IgD-negative memory B cell (primary cell): ENCODE measurements at regions not wholly inside any gene's neighbourhood (a gene's known extent, or its start where the extent isn't known, plus 50 kb on each side); places are given as distances from the start of the nearest gene placed in this dataset.

Experiments used
- H3K27ac Mint-ChIP-seq, 3 donors: one replicate each; pipeline ENCODE4 v1.8.0; 2020 to 2022; ENCODE audit warnings: mild to moderate bottlenecking in 3 of 3, mixed read lengths in 3 of 3, moderate library complexity in 1 of 3
- H3K27me3 Mint-ChIP-seq: one replicate; pipeline ENCODE4 v1.8.0; 2021; ENCODE audit warnings: mixed read lengths
- H3K36me3 Mint-ChIP-seq: one replicate; pipeline ENCODE4 v1.8.0; 2020; ENCODE audit warnings: mild to moderate bottlenecking, mixed read lengths
- H3K4me1 Mint-ChIP-seq, 3 donors: one replicate each; pipeline ENCODE4 v1.8.0; 2020 to 2022; ENCODE audit warnings: mixed read lengths in 3 of 3, mild to moderate bottlenecking in 1 of 3
- H3K4me3 Mint-ChIP-seq, 4 donors: one replicate each; pipeline ENCODE4 v1.8.0; 2020 to 2022; ENCODE audit warnings: mild to moderate bottlenecking in 4 of 4, mixed read lengths in 4 of 4, moderate library complexity in 3 of 4
- H3K9me3 Mint-ChIP-seq, 3 donors: one replicate each; pipeline ENCODE4 v1.8.0; 2020 to 2021; ENCODE audit warnings: mixed read lengths in 3 of 3, mild to moderate bottlenecking in 1 of 3

DNA sequence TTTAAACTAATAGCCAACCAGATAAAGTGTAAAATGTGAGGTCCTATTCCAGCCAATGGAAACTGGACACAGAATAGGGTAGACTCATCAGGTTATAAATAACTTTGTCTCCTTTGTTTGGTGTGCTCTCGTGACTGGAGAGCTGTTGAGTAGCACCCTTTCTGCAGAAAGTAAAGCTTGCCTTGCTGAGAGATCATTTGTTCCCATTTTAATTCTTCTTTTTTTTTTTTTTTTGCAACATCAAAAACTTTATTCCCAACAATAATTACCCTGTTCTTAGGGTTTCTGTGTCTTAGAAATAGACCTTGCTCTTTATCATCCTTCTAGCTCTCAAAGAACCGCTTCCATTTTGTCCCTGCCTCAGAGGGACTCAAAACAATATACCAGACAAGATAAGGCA, 220.4 kb downstream of the FAM76B start:
- no peaks in the 10 kb centered on the region for H3K27me3 Mint-ChIP-seq
- no peak overlapping the region for H3K27ac Mint-ChIP-seq
- H3K4me3 Mint-ChIP-seq = no peak overlapping the region
- no peaks in the 10 kb centered on the region for H3K4me1 Mint-ChIP-seq
- no peaks in the 10 kb centered on the region for H3K36me3 Mint-ChIP-seq
- H3K9me3 Mint-ChIP-seq = peaks cover 3 to 8% (median 8%) of the 10 kb centered on the region in 3 donors

DNA sequence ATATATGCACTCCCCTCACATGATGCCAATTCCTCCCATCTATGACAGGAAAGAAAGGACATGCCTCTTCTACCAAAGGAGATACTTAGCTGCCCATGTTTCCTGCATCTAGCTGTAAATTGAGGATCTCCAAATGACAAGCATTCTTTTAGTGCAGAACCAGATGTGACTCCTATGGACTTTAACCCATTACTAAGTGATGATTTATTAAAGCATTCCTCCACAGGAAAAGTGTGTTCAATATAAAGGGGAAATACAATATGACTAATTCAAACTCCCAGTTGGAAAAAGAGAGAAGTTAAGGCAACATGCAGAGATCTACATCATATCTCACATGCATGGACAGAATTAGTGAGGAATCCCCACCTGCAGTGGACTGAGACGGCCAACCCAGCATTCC, 221.3 kb downstream of the FAM76B start:
- Mint-ChIP-seq H3K36me3 (no peaks in the 10 kb centered on the region), H3K27me3 (no peaks in the 10 kb centered on the region), H3K4me3 (no peak overlapping the region), H3K27ac (no peak overlapping the region), H3K9me3 (peaks cover 3 to 8% (median 8%) of the 10 kb centered on the region in 3 donors), H3K4me1 (no peaks in the 10 kb centered on the region)

DNA sequence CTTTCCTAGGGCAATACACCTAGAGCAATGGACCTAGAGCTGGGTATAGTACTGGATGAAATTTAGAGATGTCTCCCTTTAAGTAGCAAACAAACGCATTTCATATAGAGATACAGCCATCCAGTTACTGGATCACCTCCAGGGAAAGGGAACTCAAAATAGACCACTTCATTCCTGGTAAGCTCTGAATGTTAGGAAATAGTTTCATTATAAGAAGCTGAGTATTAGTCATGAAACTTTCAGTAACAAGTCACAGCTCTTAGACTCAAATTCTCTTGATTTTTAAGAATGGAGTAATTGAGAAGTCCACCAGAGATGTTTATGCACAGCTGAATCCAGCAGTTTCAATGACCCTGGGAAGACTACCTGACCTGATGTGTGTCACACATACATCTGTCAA, 221.9 kb downstream of the FAM76B start:
- H3K27me3 Mint-ChIP-seq = no peaks in the 10 kb centered on the region
- no peak overlapping the region for H3K27ac Mint-ChIP-seq
- no peaks in the 10 kb centered on the region for H3K4me1 Mint-ChIP-seq
- H3K4me3 Mint-ChIP-seq = no peak overlapping the region
- peaks cover 3 to 8% (median 8%) of the 10 kb centered on the region in 3 donors for H3K9me3 Mint-ChIP-seq
- H3K36me3 Mint-ChIP-seq = no peaks in the 10 kb centered on the region

DNA sequence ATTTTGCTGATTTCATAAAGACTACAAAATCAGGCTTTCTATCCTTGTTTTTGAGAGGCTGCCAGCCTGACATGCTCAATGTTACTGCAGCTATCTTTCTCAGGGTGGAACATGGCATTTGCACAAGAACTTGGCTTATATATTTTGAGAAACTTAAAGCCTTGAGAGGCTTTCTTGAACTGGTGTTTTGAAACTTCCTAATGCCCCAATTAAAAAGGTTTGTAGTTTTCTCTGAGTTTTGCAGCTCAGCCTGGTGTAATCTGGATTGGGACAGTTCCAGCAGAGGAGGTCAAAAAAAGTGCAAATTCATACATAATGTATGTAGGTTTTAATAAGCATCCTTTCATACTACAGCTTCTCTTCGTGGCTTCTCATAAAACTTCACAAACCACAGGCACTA, 223.4 kb downstream of the FAM76B start:
- Mint-ChIP-seq H3K4me3 (no peak overlapping the region), H3K27me3 (no peaks in the 10 kb centered on the region), H3K4me1 (no peaks in the 10 kb centered on the region), H3K27ac (no peak overlapping the region), H3K36me3 (no peaks in the 10 kb centered on the region), H3K9me3 (peaks cover 3 to 8% (median 8%) of the 10 kb centered on the region in 3 donors)

DNA sequence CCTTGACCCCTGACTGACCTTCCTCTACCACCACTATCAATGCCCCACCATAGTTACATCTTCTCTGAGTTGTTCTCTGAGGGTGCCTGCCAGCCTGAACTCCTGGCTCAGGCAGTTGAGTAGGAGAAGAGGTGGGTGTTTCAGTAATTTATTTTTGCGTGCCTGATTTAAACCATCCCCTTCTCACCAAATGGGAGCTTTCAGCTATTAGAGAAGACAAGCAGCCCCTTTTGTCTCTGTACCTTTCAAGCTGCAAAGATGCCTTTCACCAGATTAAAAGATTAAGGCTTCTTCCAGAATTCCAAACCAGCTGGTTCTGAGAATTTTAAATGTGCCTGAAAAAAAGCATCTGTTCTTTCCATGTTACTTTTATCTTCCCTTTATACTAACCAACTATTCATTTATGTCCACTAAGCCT, 223.8 kb downstream of the FAM76B start:
- no peak overlapping the region for H3K4me3 Mint-ChIP-seq

GRCh38 chr11:95563859-95564258, 225.7 kb downstream of the FAM76B start:
- no peaks in the 10 kb centered on the region for H3K4me1 Mint-ChIP-seq
- peaks cover 0 to 4% (median 0%) of the 10 kb centered on the region in 3 donors for H3K9me3 Mint-ChIP-seq
- no peak overlapping the region for H3K4me3 Mint-ChIP-seq
- H3K36me3 Mint-ChIP-seq = peaks cover 2% of the 10 kb centered on the region
- H3K27me3 Mint-ChIP-seq = no peaks in the 10 kb centered on the region
- H3K27ac Mint-ChIP-seq = peak overlapping the region in 1 of 3 donors; percentile 71

More for the DNA sequence above, 223.8 kb downstream of the FAM76B start:
- Mint-ChIP-seq H3K4me1 (no peaks in the 10 kb centered on the region), H3K9me3 (peaks cover 3 to 8% (median 7%) of the 10 kb centered on the region in 3 donors), H3K36me3 (no peaks in the 10 kb centered on the region), H3K27me3 (no peaks in the 10 kb centered on the region), H3K27ac (no peak overlapping the region)

GRCh38 chr11:95563173-95563572, 226.4 kb downstream of the FAM76B start:
- Mint-ChIP-seq H3K4me1 (no peaks in the 10 kb centered on the region), H3K27me3 (no peaks in the 10 kb centered on the region), H3K9me3 (peaks cover 0 to under 1% (median 0%) of the 10 kb centered on the region in 3 donors), H3K36me3 (peaks cover 2% of the 10 kb centered on the region), H3K27ac (peak overlapping the region in 1 of 3 donors; percentile 18), H3K4me3 (no peak overlapping the region)

DNA sequence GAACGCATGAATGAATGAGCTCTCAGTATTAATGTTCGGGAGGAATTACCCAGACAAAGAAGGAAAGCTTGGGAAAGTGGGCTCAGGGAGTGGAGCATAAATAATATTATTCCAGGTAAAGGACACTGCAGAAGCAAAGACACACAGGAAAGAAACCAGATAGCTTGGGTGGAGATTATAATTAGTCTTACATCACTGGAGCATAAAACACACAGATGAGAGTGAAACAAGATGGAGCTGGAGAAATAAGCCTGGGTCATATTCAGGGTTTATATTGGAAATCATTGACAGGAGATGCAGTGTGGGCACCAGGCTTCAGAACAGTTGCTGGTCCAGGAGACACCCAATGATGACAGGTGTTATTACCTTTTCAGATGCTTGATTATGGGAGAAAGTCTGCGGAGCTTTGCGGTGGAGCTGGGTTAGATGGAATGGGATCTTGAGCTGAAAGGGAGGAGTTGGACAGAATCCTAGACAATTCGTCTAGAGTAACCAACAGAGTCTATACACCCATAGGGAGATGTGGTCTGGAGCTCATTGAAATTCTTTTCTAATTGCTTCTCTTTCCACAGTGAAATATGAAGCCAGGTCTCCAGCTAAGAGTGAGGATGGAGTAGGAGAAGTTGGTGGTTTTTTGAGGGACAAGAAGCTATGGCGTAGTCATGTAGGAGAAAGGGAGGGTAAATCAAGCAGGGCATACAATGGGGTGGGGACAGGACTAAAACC, 227.2 kb downstream of the FAM76B start:
- peaks cover 2% of the 10 kb centered on the region for H3K36me3 Mint-ChIP-seq
- no peak overlapping the region for H3K27ac Mint-ChIP-seq
- no peaks in the 10 kb centered on the region for H3K4me1 Mint-ChIP-seq
- no peaks in the 10 kb centered on the region for H3K9me3 Mint-ChIP-seq
- no peaks in the 10 kb centered on the region for H3K27me3 Mint-ChIP-seq
- no peak overlapping the region for H3K4me3 Mint-ChIP-seq

DNA sequence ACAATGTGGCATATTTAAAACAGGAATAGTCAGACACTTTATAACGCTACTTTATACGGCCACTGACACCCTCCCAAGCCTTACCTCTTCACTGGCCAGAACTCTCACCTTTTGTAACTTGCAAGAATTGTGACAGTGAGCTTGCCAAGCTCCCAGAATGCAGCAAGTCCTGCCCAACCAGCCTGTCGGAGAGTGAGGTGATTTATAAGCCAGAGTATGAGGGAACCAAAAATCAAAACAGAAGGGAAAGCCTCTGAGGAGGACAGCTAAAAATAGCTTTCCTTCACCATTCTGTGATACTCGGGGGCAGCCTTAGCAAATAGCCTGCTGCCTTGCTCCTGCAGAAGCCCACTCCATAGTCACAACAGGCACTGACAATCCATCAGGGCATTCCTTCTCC, 229.7 kb downstream of the FAM76B start:
- peaks cover 2% of the 10 kb centered on the region for H3K36me3 Mint-ChIP-seq
- H3K27me3 Mint-ChIP-seq = no peaks in the 10 kb centered on the region
- no peaks in the 10 kb centered on the region for H3K9me3 Mint-ChIP-seq
- H3K4me3 Mint-ChIP-seq = no peak overlapping the region
- H3K27ac Mint-ChIP-seq = no peak overlapping the region
- peaks cover 6 to 12% (median 6%) of the 10 kb centered on the region in 3 donors for H3K4me1 Mint-ChIP-seq

DNA sequence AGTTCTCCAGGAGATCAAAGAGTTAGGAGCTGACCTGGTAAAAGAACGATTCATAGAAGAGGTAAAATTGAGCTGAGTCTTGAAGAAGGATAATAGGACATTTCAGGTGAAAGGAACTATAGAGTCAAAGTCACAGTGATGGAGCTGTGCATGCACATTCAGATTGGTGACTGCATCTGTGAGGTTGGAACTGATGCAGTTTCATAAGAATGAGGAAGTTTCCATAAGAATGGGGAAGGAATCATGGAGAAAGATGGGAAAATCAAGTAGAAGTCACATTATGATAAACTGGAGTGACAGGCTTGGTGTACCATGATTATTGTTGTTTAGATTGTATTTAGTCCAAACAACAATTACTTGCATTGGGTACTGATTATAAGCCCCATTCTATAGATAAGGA, 232.2 kb downstream of the FAM76B start:
- H3K4me1 Mint-ChIP-seq = peaks cover 6 to 12% (median 6%) of the 10 kb centered on the region in 3 donors
- H3K4me3 Mint-ChIP-seq = no peak overlapping the region
- H3K36me3 Mint-ChIP-seq = peaks cover 3% of the 10 kb centered on the region
- H3K27me3 Mint-ChIP-seq = no peaks in the 10 kb centered on the region
- H3K27ac Mint-ChIP-seq = no peak overlapping the region
- H3K9me3 Mint-ChIP-seq = no peaks in the 10 kb centered on the region

GRCh38 chr11:95556342-95557163, 233.0 kb downstream of the FAM76B start:
- Mint-ChIP-seq H3K27me3 (no peaks in the 10 kb centered on the region), H3K27ac (peak overlapping the region in 1 of 3 donors; percentile 41), H3K4me1 (peaks cover 6 to 12% (median 6%) of the 10 kb centered on the region in 3 donors), H3K4me3 (peak overlapping the region in 1 of 4 donors; percentile 71), H3K9me3 (no peaks in the 10 kb centered on the region), H3K36me3 (peaks cover 3% of the 10 kb centered on the region)

- H3K27me3 Mint-ChIP-seq = no peaks in the 10 kb centered on the region
- H3K9me3 Mint-ChIP-seq = no peaks in the 10 kb centered on the region
- H3K4me3 Mint-ChIP-seq = peak overlapping the region in 1 of 4 donors; percentile 71
- no peak overlapping the region for H3K27ac Mint-ChIP-seq
- H3K4me1 Mint-ChIP-seq = peaks cover 6 to 12% (median 6%) of the 10 kb centered on the region in 3 donors
- H3K36me3 Mint-ChIP-seq = peaks cover 3% of the 10 kb centered on the region
Measured at GRCh38 chr11:95556011-95556341, 233.6 kb downstream of the FAM76B start.

DNA sequence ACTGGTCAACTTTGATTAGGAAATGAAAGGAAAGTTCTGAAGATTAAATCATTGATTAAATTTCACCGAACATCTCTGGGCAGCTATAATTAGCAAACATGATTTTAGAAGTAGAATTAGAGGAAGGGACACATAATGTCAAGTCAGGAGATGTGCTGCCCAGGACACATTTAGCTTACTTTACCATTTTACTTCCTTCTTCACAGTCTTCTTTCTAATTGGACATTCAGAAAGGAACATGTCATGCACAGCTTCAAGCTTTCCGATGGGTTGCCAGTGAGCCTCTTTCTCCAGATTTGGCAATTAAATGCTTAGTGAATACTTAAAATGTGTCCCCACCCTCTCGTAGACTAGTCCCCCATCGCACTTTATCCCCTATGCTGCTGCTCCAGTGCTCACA, 234.7 kb downstream of the FAM76B start:
- Mint-ChIP-seq H3K27ac (no peak overlapping the region), H3K4me3 (no peak overlapping the region), H3K36me3 (peaks cover 3% of the 10 kb centered on the region), H3K27me3 (no peaks in the 10 kb centered on the region), H3K4me1 (peaks cover 6 to 12% (median 6%) of the 10 kb centered on the region in 3 donors), H3K9me3 (no peaks in the 10 kb centered on the region)

- H3K4me1 Mint-ChIP-seq = no peaks in the 10 kb centered on the region
- H3K27ac Mint-ChIP-seq = no peak overlapping the region
- H3K27me3 Mint-ChIP-seq = no peaks in the 10 kb centered on the region
- H3K36me3 Mint-ChIP-seq = peaks cover 2% of the 10 kb centered on the region
- no peaks in the 10 kb centered on the region for H3K9me3 Mint-ChIP-seq
- H3K4me3 Mint-ChIP-seq = no peak overlapping the region
Measured at GRCh38 chr11:95549301-95549700, 240.3 kb downstream of the FAM76B start.

GRCh38 chr11:95548416-95548815, 241.2 kb downstream of the FAM76B start:
- Mint-ChIP-seq H3K27me3 (no peaks in the 10 kb centered on the region), H3K9me3 (no peaks in the 10 kb centered on the region), H3K36me3 (no peaks in the 10 kb centered on the region), H3K27ac (no peak overlapping the region), H3K4me1 (no peaks in the 10 kb centered on the region), H3K4me3 (no peak overlapping the region)

GRCh38 chr11:95547976-95548375, 241.6 kb downstream of the FAM76B start:
- Mint-ChIP-seq H3K4me1 (no peaks in the 10 kb centered on the region), H3K4me3 (no peak overlapping the region), H3K9me3 (no peaks in the 10 kb centered on the region), H3K27ac (no peak overlapping the region), H3K27me3 (no peaks in the 10 kb centered on the region), H3K36me3 (no peaks in the 10 kb centered on the region)
